Loucy (cell line): ENCODE measurements at regions not wholly inside any gene's neighbourhood (a gene's known extent, or its start where the extent isn't known, plus 50 kb on each side); places are given as distances from the start of the nearest gene placed in this dataset.

Experiments
- H2AFZ ChIP-seq: fragments of 200-600 bp; sonication (generic); 2 replicates; pipeline ENCODE4 v1.6.0; 2016; ENCODE audit warnings: antibody characterized with exemption, mild to moderate bottlenecking, low read length, moderate library complexity
- H3F3A ChIP-seq: fragments of 200-600 bp; 2 replicates; pipeline ENCODE4 v1.6.0; 2016; ENCODE audit warnings: antibody characterized with exemption, low read depth, mild to moderate bottlenecking
- H3K27me3 ChIP-seq: fragments of 200-600 bp; sonication (generic); 2 replicates; pipeline ENCODE4 v1.6.1; 2014; ENCODE audit warnings: low read length, mild to moderate bottlenecking; ENCODE audit not compliant: insufficient read depth, poor library complexity, severe bottlenecking
- H3K36me3 ChIP-seq: fragments of 200-600 bp; sonication (generic); 2 replicates; pipeline ENCODE4 v1.6.1; 2016; ENCODE audit warnings: low read length; ENCODE audit not compliant: insufficient read depth
- H3K4me1 ChIP-seq: fragments of 200-600 bp; sonication (generic); 2 replicates; pipeline ENCODE4 v1.5.1; 2014; ENCODE audit warnings: low read length, mild to moderate bottlenecking; ENCODE audit not compliant: insufficient read depth, poor library complexity, severe bottlenecking
- H3K4me2 ChIP-seq: fragments of 200-600 bp; sonication (generic); 2 replicates; pipeline ENCODE4 v1.6.0; 2014; ENCODE audit warnings: antibody characterized with exemption, low read length, low read depth, mild to moderate bottlenecking; ENCODE audit not compliant: poor library complexity, severe bottlenecking
- H3K4me3 ChIP-seq: fragments of 200-600 bp; sonication (generic); 2 replicates; pipeline ENCODE4 v1.5.1; 2014; ENCODE audit warnings: low read length, mild to moderate bottlenecking, mixed read lengths; ENCODE audit not compliant: poor library complexity, severe bottlenecking
- H3K79me2 ChIP-seq: fragments of 200-600 bp; sonication (generic); 2 replicates; pipeline ENCODE4 v1.6.1; 2014; ENCODE audit warnings: low read length; ENCODE audit not compliant: insufficient read depth
- H3K9ac ChIP-seq: fragments of 200-600 bp; sonication (generic); 2 replicates; pipeline ENCODE4 v1.6.0; 2014; ENCODE audit warnings: mild to moderate bottlenecking, low read depth, low read length, moderate library complexity; ENCODE audit not compliant: poor library complexity, severe bottlenecking
- H3K9me2 ChIP-seq: fragments of 200-600 bp; sonication (generic); replicated peaks from 2 replicates; pipeline ENCODE4 v1.6.1; 2016; ENCODE audit warnings: low read depth, low read length, mixed read lengths
- H3K9me3 ChIP-seq: fragments of 200-600 bp; sonication (generic); 2 replicates; pipeline ENCODE4 v1.6.1; 2014; ENCODE audit warnings: mild to moderate bottlenecking, antibody characterized with exemption, low read length, low read depth; ENCODE audit not compliant: insufficient read depth
- H4K20me1 ChIP-seq: fragments of 200-600 bp; sonication (generic); 2 replicates; pipeline ENCODE4 v1.6.0; 2014; ENCODE audit warnings: antibody characterized with exemption, low read length, mild to moderate bottlenecking; ENCODE audit not compliant: insufficient read depth, poor library complexity, severe bottlenecking
- EZH2phosphoT487 ChIP-seq: fragments of 200-600 bp; IDR thresholded peaks from 2 replicates; pipeline ENCODE4 v1.6.1; 2018; ENCODE audit warnings: antibody characterized with exemption, mild to moderate bottlenecking, moderate library complexity, borderline replicate concordance
- TF ChIP-seq, protein P1 (sequence below): fragments of 200-600 bp; sonication (generic); conservative IDR thresholded peaks from 2 replicates; pipeline ENCODE4 v1.5.1; 2014; ENCODE audit warnings: mild to moderate bottlenecking, antibody characterized with exemption, low read length

DNA sequence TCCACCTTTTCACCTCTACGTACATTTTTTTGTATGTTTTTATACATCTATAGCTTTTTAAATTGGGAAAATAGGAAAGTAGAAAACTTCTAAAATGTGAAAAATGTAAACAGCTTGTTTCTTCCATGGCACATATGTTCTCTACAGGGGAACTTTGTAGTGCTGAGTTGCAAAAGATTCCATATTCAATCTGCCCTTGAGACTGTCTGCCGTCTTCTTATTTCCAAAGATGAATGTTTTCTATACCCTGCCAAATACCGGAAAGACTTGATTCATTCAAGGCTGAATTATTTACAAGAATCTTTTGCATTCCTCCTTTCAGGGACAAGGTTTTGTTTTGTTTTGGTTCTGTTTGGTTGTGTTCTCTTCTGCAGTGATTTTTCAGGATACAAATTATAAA, 1334.5 kb upstream of the ADGRL4 start:
- Histone ChIP-seq H4K20me1 (no peaks in the 10 kb centered on the region), H3K36me3 (no peaks in the 10 kb centered on the region), H3K27me3 (no peaks in the 10 kb centered on the region), H3K9ac (no peak overlapping the region), H3K9me3 (no peaks in the 10 kb centered on the region), H3K4me1 (no peaks in the 10 kb centered on the region), H2AFZ (no peak overlapping the region), H3K4me2 (no peak overlapping the region), H3K79me2 (no peaks in the 10 kb centered on the region), H3F3A (no peaks in the 10 kb centered on the region), H3K4me3 (no peak overlapping the region), H3K9me2 (no peaks in the 10 kb centered on the region)
- TF ChIP-seq, protein P1, sequence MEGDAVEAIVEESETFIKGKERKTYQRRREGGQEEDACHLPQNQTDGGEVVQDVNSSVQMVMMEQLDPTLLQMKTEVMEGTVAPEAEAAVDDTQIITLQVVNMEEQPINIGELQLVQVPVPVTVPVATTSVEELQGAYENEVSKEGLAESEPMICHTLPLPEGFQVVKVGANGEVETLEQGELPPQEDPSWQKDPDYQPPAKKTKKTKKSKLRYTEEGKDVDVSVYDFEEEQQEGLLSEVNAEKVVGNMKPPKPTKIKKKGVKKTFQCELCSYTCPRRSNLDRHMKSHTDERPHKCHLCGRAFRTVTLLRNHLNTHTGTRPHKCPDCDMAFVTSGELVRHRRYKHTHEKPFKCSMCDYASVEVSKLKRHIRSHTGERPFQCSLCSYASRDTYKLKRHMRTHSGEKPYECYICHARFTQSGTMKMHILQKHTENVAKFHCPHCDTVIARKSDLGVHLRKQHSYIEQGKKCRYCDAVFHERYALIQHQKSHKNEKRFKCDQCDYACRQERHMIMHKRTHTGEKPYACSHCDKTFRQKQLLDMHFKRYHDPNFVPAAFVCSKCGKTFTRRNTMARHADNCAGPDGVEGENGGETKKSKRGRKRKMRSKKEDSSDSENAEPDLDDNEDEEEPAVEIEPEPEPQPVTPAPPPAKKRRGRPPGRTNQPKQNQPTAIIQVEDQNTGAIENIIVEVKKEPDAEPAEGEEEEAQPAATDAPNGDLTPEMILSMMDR = no peak
- no peak for TF ChIP-seq EZH2phosphoT487

DNA sequence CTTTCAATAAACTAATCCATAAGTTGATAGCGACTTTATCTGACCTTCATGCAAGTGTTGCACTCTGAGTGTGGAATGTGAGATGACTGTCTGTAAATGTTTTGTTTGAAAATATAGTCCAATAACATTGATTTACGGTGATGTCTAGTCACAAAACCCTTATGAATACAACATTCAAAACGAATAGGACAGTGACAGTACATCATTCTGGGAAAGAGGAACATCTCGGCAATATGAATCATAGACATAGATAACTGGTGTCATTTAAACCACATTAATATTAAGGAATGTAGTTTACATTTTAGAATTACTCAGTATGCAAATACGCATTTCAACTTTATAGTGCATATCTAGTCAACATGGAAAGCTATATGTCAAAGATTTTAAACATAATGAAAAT, 1311.6 kb upstream of the ADGRL4 start:
- Histone ChIP-seq H3K4me1 (no peaks in the 10 kb centered on the region), H3K4me3 (no peak overlapping the region), H2AFZ (no peak overlapping the region), H3K27me3 (no peaks in the 10 kb centered on the region), H3K79me2 (no peaks in the 10 kb centered on the region), H3K9me2 (no peaks in the 10 kb centered on the region), H4K20me1 (no peaks in the 10 kb centered on the region), H3K9ac (no peak overlapping the region), H3K4me2 (no peak overlapping the region), H3K9me3 (no peaks in the 10 kb centered on the region), H3F3A (no peaks in the 10 kb centered on the region), H3K36me3 (no peaks in the 10 kb centered on the region)
- no peak for TF ChIP-seq EZH2phosphoT487
- TF ChIP-seq, protein P1 = no peak

DNA sequence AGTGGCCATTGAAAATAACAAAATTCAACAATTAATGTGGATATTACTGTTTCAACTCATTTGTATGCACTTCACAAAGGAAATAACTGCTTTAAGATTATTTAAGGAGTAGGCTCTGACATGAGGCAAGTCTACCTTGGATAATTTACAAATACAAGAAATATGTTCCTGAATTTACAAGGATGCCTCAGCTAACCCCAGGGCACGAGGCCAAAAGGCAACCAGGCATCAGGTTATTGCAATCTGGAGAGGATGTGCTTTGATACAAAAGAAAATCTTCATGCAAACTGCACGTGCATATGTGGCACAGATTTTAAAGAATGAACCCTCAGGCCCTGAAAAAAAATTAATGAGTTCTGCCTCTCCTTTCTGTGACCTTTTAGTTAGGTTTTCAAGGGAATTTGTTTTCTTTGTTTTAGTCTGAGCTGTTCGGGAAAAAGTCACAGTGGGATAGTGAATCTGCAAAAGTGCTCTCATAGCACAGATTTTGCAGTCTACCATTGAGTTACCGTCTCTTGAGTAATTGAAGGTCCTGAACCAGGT, 1304.2 kb upstream of the ADGRL4 start:
- Histone ChIP-seq H3K4me2 (no peak overlapping the region), H3K27me3 (no peaks in the 10 kb centered on the region), H3K9me3 (no peaks in the 10 kb centered on the region), H3K9me2 (no peaks in the 10 kb centered on the region), H3K9ac (no peak overlapping the region), H3K36me3 (no peaks in the 10 kb centered on the region), H3K4me3 (no peak overlapping the region), H4K20me1 (no peaks in the 10 kb centered on the region), H3F3A (no peaks in the 10 kb centered on the region), H2AFZ (no peak overlapping the region), H3K79me2 (no peaks in the 10 kb centered on the region), H3K4me1 (no peaks in the 10 kb centered on the region)
- TF ChIP-seq EZH2phosphoT487 = no peak
- TF ChIP-seq, protein P1 = no peak
